Keratinocyte (primary cell): ENCODE measurements at regions not wholly inside any gene's neighbourhood (a gene's known extent, or its start where the extent isn't known, plus 50 kb on each side); places are given as distances from the start of the nearest gene placed in this dataset.

Experiments used
- EZH2 ChIP-seq: IDR thresholded peaks from one replicate; pipeline ENCODE4 v1.6.1; 2012; ENCODE audit warnings: inconsistent platforms, mild to moderate bottlenecking, low read length, moderate library complexity
- TF ChIP-seq, protein P1 (sequence below), 3 experiments: IDR thresholded peaks in 1 of 3; conservative IDR thresholded peaks in 1 of 3; optimal IDR thresholded peaks in 1 of 3; 2 replicates in 2 of 3; 3 replicates in 1 of 3; pipeline versions ENCODE3 to v1.5.1; 2011; ENCODE audit warnings: low read length in 3 of 3, mild to moderate bottlenecking in 3 of 3, moderate library complexity in 2 of 3, control low read depth in 1 of 3, inconsistent platforms in 1 of 3; ENCODE audit not compliant: insufficient read depth in 2 of 3; ENCODE audit errors: extremely low read depth in 1 of 3

DNA sequence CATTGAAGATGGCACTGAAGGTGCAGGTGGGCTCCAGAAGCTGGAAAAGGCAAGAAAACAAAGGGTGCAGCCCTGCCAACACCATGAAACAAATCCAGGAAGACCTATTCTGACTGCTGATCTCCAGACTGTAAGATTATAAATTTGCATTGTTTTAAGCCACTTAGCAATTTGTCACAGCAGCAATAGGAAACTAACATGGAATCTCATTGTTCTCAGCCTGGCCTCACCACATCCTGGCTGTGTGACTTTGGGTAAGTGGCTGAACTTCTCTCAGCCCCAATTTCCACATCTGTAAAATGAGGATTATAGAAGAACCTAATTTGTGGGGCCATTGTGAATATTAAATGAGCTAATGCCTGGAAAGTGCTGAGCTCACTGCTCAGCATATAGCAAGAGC lies 160.4 kb upstream of the MAFB start:
- TF ChIP-seq EZH2, result no peak
- TF ChIP-seq, protein P1, sequence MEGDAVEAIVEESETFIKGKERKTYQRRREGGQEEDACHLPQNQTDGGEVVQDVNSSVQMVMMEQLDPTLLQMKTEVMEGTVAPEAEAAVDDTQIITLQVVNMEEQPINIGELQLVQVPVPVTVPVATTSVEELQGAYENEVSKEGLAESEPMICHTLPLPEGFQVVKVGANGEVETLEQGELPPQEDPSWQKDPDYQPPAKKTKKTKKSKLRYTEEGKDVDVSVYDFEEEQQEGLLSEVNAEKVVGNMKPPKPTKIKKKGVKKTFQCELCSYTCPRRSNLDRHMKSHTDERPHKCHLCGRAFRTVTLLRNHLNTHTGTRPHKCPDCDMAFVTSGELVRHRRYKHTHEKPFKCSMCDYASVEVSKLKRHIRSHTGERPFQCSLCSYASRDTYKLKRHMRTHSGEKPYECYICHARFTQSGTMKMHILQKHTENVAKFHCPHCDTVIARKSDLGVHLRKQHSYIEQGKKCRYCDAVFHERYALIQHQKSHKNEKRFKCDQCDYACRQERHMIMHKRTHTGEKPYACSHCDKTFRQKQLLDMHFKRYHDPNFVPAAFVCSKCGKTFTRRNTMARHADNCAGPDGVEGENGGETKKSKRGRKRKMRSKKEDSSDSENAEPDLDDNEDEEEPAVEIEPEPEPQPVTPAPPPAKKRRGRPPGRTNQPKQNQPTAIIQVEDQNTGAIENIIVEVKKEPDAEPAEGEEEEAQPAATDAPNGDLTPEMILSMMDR (optimal IDR thresholded peaks at IDR 0.05 in 1 of 3, IDR thresholded peaks at IDR 0.05 in 1 of 3, conservative IDR thresholded peaks at IDR 0.05 in 1 of 3; ENCODE audit: extremely low read depth in 1 of 3, insufficient read depth in 2 of 3, low read length in 3 of 3), result no peak
